ENCODE measurements at regions not wholly inside any gene's neighbourhood (a gene's known extent, or its start where the extent isn't known, plus 50 kb on each side); places are given as distances from the start of the nearest gene placed in this dataset.
A peak's percentile ranks its signal among the peaks of the same experiment; 100 is the strongest.
"Not testable (repeated sequence)": the region's sequence is repeated elsewhere in the genome, so short reads cannot be mapped to it uniquely, and the experiment has no call there.

- TF ChIP-seq POLR2A (IDR thresholded peaks at IDR 0.05; ENCODE audit: low read length): no peak
- TF ChIP-seq GATA1 (IDR thresholded peaks at IDR 0.05; ENCODE audit: low read depth, low read length): no peak
- DNase-seq: no peak
Measured at GRCh38 chr6:158900663-158901312, 81.6 kb upstream of the EZR start.

DNA sequence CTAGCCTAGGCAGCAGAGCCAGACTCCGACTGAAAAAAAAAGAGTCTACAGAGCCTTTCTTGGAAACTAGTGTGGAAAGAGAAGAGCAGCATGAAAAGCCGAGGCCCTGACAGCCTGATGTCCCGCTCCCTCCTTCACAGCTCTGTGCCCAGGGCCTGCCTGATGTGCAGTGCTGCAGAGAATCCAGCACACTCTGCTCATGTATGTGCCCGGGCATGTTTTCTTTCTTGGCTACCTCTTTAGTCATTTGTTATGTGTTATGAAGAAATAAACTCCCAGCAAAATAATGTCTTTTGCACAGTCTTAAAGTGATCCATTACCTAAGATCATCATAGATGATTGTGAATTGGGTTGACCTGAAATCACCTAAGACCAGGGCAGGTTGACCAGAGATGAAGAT, 78.1 kb upstream of the EZR start:
- TF ChIP-seq GATA1 (IDR thresholded peaks at IDR 0.05; ENCODE audit: low read depth, low read length) (no peak), POLR2A (IDR thresholded peaks at IDR 0.05; ENCODE audit: low read length) (no peak)
- no peak for DNase-seq

DNA sequence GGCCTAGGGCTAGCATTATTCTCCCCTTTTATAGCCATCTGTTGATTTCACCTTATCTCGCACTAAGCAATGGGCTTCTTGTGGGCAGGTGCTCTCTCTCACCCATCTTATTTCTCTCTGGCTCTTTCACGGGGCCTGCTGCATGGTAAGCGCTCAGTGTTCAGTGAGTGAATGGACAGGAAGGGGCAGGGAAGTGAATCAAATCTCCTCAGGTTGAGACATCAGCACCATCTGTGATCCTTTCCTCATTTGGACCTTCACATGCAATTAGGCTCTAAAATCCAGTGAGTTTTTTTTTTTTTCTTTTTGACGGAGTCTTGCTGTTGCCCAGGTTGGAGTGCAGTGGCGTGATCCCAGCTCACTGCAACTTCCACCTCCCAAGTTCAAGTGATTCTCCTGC, 76.5 kb upstream of the EZR start:
- TF ChIP-seq POLR2A (IDR thresholded peaks at IDR 0.05; ENCODE audit: low read length): no peak
- TF ChIP-seq GATA1 (IDR thresholded peaks at IDR 0.05; ENCODE audit: low read depth, low read length): no peak
- DNase-seq: no peak

DNA sequence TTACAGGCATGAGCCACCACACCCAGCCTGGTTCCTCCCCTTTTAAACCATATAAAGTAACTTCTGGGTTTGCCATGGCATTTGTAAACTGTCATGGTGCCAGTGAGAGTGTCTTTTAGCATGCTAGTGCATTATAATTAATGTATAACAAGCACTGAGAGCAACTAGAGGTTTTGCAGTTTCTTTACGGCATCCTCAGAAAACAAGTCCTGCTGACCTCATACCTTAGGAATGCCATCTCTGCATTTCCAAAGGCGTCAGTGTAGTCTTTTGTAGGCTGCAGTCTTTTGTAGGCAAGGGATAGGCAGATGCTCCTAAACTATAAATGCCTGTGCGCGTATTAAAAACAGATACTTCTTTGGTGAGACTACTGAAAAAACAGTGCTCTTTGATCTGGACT, 75.0 kb upstream of the EZR start:
- DNase-seq: no peak
- TF ChIP-seq POLR2A (IDR thresholded peaks at IDR 0.05; ENCODE audit: low read length) (no peak), GATA1 (IDR thresholded peaks at IDR 0.05; ENCODE audit: low read depth, low read length) (no peak)

GRCh38 chr6:158892266-158892665, 73.1 kb upstream of the EZR start:
- no peak for DNase-seq
- TF ChIP-seq GATA1 (IDR thresholded peaks at IDR 0.05; ENCODE audit: low read depth, low read length) (no peak), POLR2A (IDR thresholded peaks at IDR 0.05; ENCODE audit: low read length) (no peak)

GRCh38 chr6:158891560-158891959, 72.4 kb upstream of the EZR start:
- DNase-seq: not testable (repeated sequence)

DNA sequence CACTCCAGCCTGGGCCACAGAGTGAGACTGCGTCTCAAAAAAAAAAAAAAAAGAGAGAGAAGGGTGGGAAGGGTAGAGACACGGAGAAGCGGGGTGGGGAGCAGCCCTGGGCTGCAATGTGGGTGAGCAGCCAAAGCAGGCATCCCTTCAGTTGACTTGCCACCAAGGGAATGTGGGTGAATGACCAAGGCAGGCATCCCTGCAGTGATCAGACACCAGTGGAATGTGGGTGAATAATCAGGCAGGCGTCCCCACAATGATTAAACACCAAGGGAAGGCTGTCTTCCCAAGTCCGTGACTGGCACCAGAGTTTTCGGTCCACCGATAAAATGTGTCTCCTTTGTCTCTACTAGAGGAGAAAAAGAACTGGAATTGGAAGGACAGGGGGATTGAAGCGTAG, 69.0 kb upstream of the EZR start:
- DNase-seq: not testable (repeated sequence)

GRCh38 chr6:158886346-158886977, 67.3 kb upstream of the EZR start:
- DNase-seq: not testable (repeated sequence)

- DNase-seq: peak; percentile 51 to 81
Measured at GRCh38 chr6:158881884-158882283, 62.7 kb upstream of the EZR start.

GRCh38 chr6:158881276-158881675, 62.1 kb upstream of the EZR start:
- DNase-seq: not testable (repeated sequence)

GRCh38 chr6:158879180-158879579, 60.0 kb upstream of the EZR start:
- TF ChIP-seq GATA1 (IDR thresholded peaks at IDR 0.05; ENCODE audit: low read depth, low read length): no peak
- TF ChIP-seq POLR2A (IDR thresholded peaks at IDR 0.05; ENCODE audit: low read length): no peak
- DNase-seq: no peak

GRCh38 chr6:158877716-158878115, 58.5 kb upstream of the EZR start:
- no peak for DNase-seq
- TF ChIP-seq GATA1 (IDR thresholded peaks at IDR 0.05; ENCODE audit: low read depth, low read length): no peak
- no peak for TF ChIP-seq POLR2A (IDR thresholded peaks at IDR 0.05; ENCODE audit: low read length)

DNA sequence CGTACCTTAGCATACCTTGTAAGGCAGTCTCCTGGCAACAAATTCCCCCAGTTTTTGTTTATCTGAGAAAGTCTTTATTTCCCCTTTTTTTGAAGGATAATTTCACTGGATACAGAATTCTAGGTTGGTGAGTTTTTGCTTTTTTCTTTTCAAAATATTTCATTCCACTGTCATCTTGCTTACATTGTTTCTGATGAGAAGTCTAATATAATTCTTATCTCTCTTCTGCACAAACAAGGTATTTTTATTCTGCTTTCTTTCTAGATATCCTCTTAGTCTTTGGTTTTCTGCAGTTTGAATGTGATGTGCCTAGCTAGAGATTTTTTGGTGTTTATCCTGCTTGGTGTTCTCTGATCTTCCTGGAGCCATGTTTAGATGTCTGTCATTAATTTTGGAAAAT, 57.7 kb upstream of the EZR start:
- TF ChIP-seq POLR2A (IDR thresholded peaks at IDR 0.05; ENCODE audit: low read length) (no peak), GATA1 (IDR thresholded peaks at IDR 0.05; ENCODE audit: low read depth, low read length) (no peak)
- no peak for DNase-seq

GRCh38 chr6:158870649-158870957, 51.4 kb upstream of the EZR start:
- no peak for DNase-seq
- no peak for TF ChIP-seq POLR2A (IDR thresholded peaks at IDR 0.05; ENCODE audit: low read length)
- TF ChIP-seq GATA1 (IDR thresholded peaks at IDR 0.05; ENCODE audit: low read depth, low read length): no peak

GRCh38 chr6:158869826-158870648, 50.9 kb upstream of the EZR start:
- peak; percentile 93 for DNase-seq
- TF ChIP-seq GATA1 (IDR thresholded peaks at IDR 0.05; ENCODE audit: low read depth, low read length) (no peak), POLR2A (IDR thresholded peaks at IDR 0.05; ENCODE audit: low read length) (peak; percentile 84)

Data from erythroblast (primary cell).